Mucosa of rectum (tissue), 2 donors: ENCODE measurements at regions not wholly inside any gene's neighbourhood (a gene's known extent, or its start where the extent isn't known, plus 50 kb on each side); places are given as distances from the start of the nearest gene placed in this dataset.

Experiments used
- H3K27ac ChIP-seq, 2 donors: one replicate each; pipeline ENCODE4 v1.7.0; 2013; ENCODE audit warnings: inconsistent platforms in 2 of 2, low read depth in 2 of 2, low read length in 2 of 2
- H3K27me3 ChIP-seq, 2 donors: one replicate each; pipeline ENCODE4 v1.7.0; 2013; ENCODE audit warnings: low read length in 2 of 2; ENCODE audit not compliant: control insufficient read depth in 2 of 2, insufficient read depth in 2 of 2
- H3K36me3 ChIP-seq, 2 donors: one replicate each; pipeline ENCODE4 v1.7.0; 2013; ENCODE audit warnings: low read length in 2 of 2; ENCODE audit not compliant: control insufficient read depth in 2 of 2, insufficient read depth in 2 of 2
- H3K4me1 ChIP-seq, 2 donors: one replicate each; pipeline ENCODE4 v1.7.0; 2013; ENCODE audit warnings: low read length in 2 of 2, mild to moderate bottlenecking in 1 of 2; ENCODE audit not compliant: control insufficient read depth in 2 of 2, insufficient read depth in 2 of 2
- H3K4me3 ChIP-seq, 2 donors: one replicate each; pipeline ENCODE4 v1.7.0; 2013; ENCODE audit warnings: low read length in 2 of 2
- H3K9ac ChIP-seq, 2 donors: one replicate each; pipeline ENCODE4 v1.7.0; 2013; ENCODE audit warnings: low read length in 2 of 2, low read depth in 1 of 2, mild to moderate bottlenecking in 1 of 2
- H3K9me3 ChIP-seq, 2 donors: one replicate each; pipeline ENCODE4 v1.7.0; 2013; ENCODE audit warnings: low read length in 2 of 2; ENCODE audit not compliant: control insufficient read depth in 2 of 2
- donor health status: healthy.
- donor health status: Normal muscosa, but diverticular disease.

DNA sequence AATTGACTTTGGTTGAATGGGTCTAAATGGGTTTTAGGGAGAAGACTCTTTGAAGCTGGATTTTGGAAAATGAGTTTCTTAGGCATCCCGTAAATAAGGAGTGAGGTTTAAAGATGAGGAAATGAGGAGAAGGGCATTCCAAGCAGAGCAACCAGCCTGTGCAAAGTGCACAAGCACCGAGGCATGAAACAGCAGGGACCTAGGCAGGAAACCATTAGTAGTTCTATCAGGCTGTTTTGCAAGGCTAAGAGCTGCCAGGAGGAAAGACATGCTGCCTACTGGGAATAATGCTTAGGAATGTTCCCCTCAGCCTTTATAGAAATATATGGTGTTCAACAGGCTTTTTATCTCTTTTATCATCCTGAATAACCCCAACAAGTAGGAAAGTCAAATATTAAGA, 153.1 kb upstream of the FGGY start:
- Histone ChIP-seq H3K27ac (no peak overlapping the region), H3K9me3 (no peaks in the 10 kb centered on the region), H3K9ac (no peak overlapping the region), H3K27me3 (no peaks in the 10 kb centered on the region), H3K4me3 (no peak overlapping the region), H3K36me3 (no peaks in the 10 kb centered on the region), H3K4me1 (peaks cover 4 to 9% of the 10 kb centered on the region in 2 donors)

DNA sequence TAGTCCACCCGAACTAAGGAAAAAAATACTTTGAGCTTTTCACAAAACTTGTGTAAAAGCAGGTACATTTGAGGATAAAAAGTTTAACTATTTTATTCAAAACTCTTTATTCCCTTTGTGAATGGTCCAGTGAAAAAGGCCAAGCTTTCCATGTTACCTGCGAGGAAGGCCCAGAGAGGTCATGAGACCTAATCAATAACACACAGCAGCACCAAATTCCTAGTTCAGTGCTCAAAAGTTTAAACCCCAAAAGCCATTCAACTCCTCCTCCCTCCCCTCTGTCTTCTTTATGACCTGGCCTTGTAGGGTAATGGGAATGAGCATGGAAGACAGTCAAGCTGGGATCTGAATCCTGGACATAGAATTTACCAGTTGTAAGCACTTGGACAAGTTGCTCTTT, 151.9 kb upstream of the FGGY start:
- no peak overlapping the region for H3K4me3 ChIP-seq
- no peaks in the 10 kb centered on the region for H3K9me3 ChIP-seq
- H3K4me1 ChIP-seq: peaks cover 3 to 9% of the 10 kb centered on the region in 2 donors
- H3K27me3 ChIP-seq: no peaks in the 10 kb centered on the region
- no peak overlapping the region for H3K9ac ChIP-seq
- no peaks in the 10 kb centered on the region for H3K36me3 ChIP-seq
- no peak overlapping the region for H3K27ac ChIP-seq

DNA sequence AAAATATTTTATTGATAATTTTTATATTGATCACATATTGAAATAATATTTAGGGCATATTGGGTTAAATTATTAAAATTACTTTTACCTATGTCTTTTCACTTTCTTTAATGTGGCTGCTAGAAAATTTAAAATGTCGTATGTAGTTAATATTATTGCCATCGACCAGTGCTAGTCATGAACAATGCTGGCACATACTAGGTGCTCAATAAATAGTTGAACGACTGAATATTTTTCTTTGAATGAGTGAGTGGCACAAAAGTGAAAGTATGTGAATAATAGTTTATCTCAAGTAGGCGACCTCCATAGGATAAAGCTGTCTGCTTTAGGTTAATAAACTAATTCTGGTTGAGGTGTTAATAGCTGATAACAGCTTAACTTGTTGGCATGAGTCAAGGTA, 150.8 kb upstream of the FGGY start:
- no peaks in the 10 kb centered on the region for H3K36me3 ChIP-seq
- peak overlapping the region; percentile 74 to 76 for H3K4me3 ChIP-seq
- peaks cover 5 to 12% of the 10 kb centered on the region in 2 donors for H3K4me1 ChIP-seq
- H3K27me3 ChIP-seq: no peaks in the 10 kb centered on the region
- H3K9me3 ChIP-seq: no peaks in the 10 kb centered on the region
- no peak overlapping the region for H3K27ac ChIP-seq
- no peak overlapping the region for H3K9ac ChIP-seq

DNA sequence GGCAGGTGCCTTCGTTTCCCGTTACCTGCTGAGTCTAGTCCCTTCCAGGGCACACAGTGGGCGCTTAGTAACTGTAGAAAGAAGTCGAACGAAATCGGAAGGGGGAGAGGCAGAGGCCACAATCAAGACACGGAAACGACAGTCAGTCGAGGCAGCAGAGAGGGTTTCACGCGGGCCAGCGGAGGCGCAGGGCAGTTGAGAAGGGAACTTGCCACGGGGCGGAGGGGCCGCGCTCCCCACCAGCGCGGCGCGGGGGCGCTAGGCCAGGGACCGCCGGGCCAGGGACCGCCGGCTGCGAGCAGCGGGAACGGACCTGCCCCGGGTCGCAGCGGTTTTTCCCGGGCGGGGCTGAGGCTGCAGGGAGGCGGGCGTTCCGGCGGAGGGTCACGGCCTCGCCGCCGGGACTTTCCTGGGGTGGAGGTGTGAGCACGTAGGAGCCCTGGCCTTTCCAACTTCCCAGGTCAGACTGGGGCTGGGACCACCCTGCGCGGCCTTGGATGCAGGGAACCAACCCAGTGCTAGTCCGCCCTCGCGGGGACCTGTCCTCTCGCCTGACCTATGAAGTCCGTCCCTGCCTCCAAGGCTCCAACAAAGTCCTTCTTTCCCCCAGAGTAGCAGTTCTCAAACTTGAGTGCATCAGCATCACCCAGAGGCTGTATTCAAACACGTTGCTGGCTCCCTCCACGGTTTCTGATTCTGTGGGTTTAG, 150.1 kb upstream of the FGGY start:
- peaks cover 5 to 12% of the 10 kb centered on the region in 2 donors for H3K4me1 ChIP-seq
- no peaks in the 10 kb centered on the region for H3K9me3 ChIP-seq
- H3K9ac ChIP-seq: peak overlapping the region; percentile 73
- peak overlapping the region; percentile 21 to 47 for H3K27ac ChIP-seq
- H3K4me3 ChIP-seq: peak overlapping the region; percentile 74 to 76
- H3K27me3 ChIP-seq: no peaks in the 10 kb centered on the region
- no peaks in the 10 kb centered on the region for H3K36me3 ChIP-seq

DNA sequence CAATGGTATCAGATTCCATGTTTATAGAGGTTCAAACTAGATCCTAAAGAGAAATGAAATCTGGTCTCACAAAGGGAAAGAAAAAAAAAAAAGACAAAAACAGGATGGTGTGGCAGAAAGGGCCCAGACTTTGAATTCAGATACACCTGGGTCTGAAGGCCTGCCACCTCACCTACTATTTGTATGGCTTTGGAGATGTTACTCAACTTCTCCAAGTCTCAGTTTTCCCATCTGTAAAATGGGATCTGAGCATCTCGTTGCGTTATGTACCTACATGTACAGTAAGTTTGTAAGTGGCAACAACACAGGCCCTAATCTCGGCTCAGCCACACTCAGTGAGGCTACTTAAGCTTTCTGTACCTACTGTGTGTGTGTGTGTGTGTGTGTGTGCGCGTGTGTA, 147.5 kb upstream of the FGGY start:
- H3K4me1 ChIP-seq: peaks cover 5 to 10% of the 10 kb centered on the region in 2 donors
- H3K9ac ChIP-seq: no peak overlapping the region
- no peak overlapping the region for H3K27ac ChIP-seq
- H3K4me3 ChIP-seq: no peak overlapping the region
- H3K9me3 ChIP-seq: no peaks in the 10 kb centered on the region
- no peaks in the 10 kb centered on the region for H3K36me3 ChIP-seq
- no peaks in the 10 kb centered on the region for H3K27me3 ChIP-seq

DNA sequence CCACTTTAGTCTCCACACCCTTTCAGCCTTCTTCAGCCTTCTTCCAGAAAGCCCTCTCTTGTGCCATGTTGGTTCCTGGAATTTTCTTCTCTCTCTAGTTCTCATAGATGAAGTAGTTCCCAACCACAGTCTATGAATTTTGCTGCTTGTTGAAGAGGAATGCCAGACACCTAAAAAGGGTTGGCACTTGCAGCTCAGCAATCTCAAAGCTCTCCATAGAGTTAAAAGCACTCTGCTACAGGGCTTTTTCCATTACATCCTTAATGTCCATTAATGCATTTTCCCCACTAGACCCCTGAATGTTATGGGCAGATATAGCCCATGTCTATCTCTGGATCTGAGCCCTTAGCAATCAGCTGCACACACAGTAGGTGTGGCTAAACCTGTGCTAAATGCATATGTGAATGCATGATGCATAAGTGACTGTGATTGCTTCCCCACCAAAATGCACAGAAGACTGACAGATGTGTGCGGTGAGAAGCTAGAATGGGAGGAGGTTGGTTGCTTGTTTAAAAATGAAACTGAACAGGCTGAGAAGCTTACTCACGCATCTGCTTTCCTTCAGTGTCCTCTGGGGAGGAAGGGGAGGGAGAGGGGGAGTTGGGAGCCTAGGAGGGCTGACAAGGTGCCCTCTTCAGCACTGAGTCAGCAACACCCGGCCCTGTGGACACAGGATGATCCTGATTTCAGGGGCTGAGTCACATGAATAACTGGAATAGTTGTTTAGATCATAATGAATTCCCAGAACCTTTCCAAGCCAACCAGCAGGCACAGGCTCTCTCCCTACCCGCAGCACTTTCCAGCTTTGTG, 146.1 kb upstream of the FGGY start:
- no peaks in the 10 kb centered on the region for H3K9me3 ChIP-seq
- peaks cover 5 to 10% of the 10 kb centered on the region in 2 donors for H3K4me1 ChIP-seq
- no peak overlapping the region for H3K9ac ChIP-seq
- H3K4me3 ChIP-seq: no peak overlapping the region
- H3K36me3 ChIP-seq: no peaks in the 10 kb centered on the region
- H3K27me3 ChIP-seq: no peaks in the 10 kb centered on the region
- peak overlapping the region; percentile 34 to 67 for H3K27ac ChIP-seq

DNA sequence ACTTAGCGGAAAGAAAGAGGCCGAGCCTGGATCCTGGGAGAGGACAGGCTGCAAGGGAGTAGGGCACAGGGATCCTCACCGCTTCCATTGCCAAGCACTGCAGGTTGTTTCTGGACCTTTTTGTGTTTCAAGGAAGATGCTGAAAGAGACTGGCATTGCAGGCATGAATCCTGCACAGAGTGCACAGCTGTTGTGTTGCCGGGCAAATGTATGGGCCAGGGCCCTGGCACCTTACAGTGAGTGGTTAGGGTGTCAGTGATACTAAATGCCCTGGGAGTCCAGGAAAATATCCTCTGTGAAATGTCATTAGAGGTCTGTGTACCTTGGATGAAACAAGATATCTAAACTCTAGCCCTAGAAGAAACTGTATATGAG, 145.5 kb upstream of the FGGY start:
- no peaks in the 10 kb centered on the region for H3K36me3 ChIP-seq
- H3K27me3 ChIP-seq: no peaks in the 10 kb centered on the region
- peak overlapping the region; percentile 34 to 67 for H3K27ac ChIP-seq
- no peak overlapping the region for H3K4me3 ChIP-seq
- H3K4me1 ChIP-seq: peaks cover 5 to 10% of the 10 kb centered on the region in 2 donors
- H3K9me3 ChIP-seq: no peaks in the 10 kb centered on the region
- no peak overlapping the region for H3K9ac ChIP-seq

DNA sequence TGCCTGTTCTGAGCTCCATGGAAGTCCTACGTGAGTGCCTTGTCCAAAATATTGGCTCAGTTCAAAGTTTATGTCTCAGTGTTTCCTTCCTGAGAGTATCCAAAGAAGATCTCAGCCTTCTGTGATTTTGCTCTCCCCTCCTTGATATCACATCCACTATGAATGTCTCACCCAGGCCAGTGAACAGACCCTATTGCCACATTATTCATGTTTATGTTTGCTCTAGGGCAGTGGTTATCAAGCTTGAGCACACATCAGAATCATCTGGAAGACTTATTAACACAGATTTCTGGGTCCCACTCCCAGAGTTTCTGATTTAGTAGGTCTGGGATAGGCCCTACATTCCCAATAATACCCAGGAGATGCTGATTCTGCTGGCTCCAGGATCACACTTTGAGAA, 145.0 kb upstream of the FGGY start:
- peak overlapping the region; percentile 34 to 67 for H3K27ac ChIP-seq
- peaks cover 5 to 7% of the 10 kb centered on the region in 2 donors for H3K4me1 ChIP-seq
- H3K9ac ChIP-seq: no peak overlapping the region
- no peaks in the 10 kb centered on the region for H3K27me3 ChIP-seq
- no peaks in the 10 kb centered on the region for H3K36me3 ChIP-seq
- H3K4me3 ChIP-seq: no peak overlapping the region
- H3K9me3 ChIP-seq: no peaks in the 10 kb centered on the region

DNA sequence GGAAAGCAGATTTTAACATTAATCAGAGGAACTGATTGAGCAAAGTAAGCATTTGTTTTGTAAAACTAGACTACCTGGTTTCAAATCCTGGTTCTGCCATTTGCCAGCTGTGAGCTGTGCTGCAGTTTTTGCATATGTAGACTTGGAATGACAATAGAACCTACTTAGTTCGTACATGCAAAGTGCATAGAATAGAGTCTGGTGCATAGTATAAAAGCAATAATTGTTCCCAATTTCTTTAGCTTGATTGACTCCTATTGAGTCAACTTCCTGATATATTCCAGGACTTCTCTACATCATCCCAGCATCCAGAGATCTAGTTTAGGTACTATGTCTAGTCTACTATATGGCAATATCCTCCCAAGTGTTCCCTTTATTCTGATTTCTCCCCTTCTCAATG, 144.4 kb upstream of the FGGY start:
- no peak overlapping the region for H3K4me3 ChIP-seq
- no peak overlapping the region for H3K27ac ChIP-seq
- no peak overlapping the region for H3K9ac ChIP-seq
- H3K36me3 ChIP-seq: no peaks in the 10 kb centered on the region
- no peaks in the 10 kb centered on the region for H3K9me3 ChIP-seq
- H3K4me1 ChIP-seq: peaks cover 2% of the 10 kb centered on the region in 2 donors
- no peaks in the 10 kb centered on the region for H3K27me3 ChIP-seq

DNA sequence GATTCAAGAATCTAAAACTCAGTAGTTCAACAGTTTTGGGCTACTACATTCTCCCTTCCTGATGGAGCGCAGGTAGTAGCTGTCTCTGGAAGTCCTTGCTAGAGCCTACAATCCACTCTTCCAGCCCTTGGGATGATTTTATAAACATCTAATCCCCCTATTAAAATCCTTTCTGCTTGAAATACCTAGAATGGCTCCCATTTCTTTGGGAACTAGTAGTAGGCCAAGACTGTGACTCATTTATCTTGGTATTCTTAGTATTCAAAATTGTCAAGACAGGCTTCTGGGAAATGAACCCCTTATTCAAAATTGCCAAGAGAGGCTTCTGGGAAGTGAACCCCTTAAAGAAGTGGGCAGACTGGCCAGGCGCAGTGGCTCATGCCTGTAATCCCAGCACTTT, 142.5 kb upstream of the FGGY start:
- Histone ChIP-seq H3K36me3 (no peaks in the 10 kb centered on the region), H3K9me3 (peaks cover 0 to 5% of the 10 kb centered on the region in 2 donors), H3K27ac (no peak overlapping the region), H3K4me1 (peaks cover 2% of the 10 kb centered on the region in 2 donors), H3K9ac (no peak overlapping the region), H3K27me3 (no peaks in the 10 kb centered on the region), H3K4me3 (no peak overlapping the region)
